HEK293 (cell line): ENCODE measurements at regions not wholly inside any gene's neighbourhood (a gene's known extent, or its start where the extent isn't known, plus 50 kb on each side); places are given as distances from the start of the nearest gene placed in this dataset.

Source experiments
- CTCF ChIA-PET: fragments of 350-600 bp; formaldehyde crosslinking; extraction: SDS; loops from one replicate; lab custom pipeline; 2021; ENCODE audit warnings: antibody characterized with exemption; lab: Yijun Ruan, JAX
- POLR2A ChIA-PET: fragments of 300-600 bp; formaldehyde crosslinking; extraction: SDS; loops from one replicate; lab custom pipeline; 2020; ENCODE audit warnings: antibody characterized with exemption, inconsistent platforms; lab: Yijun Ruan, JAX
- H3K27ac ChIP-seq: fragments of 200-500 bp; sonication (Bioruptor generic); 2 replicates; pipeline ENCODE4 v1.5.1; 2014; ENCODE audit warnings: low read depth, low read length, control low read depth, inconsistent platforms; ENCODE audit errors: extremely low read depth
- H3K36me3 ChIP-seq, 2 experiments: fragments of 200-500 bp in 1 of 2; sonication (Bioruptor generic) in 1 of 2; 1 replicate in 1 of 2; 2 replicates in 1 of 2; pipeline ENCODE4 v1.5.1; 2014 to 2017; ENCODE audit warnings: inconsistent platforms in 2 of 2, low read length in 2 of 2; ENCODE audit not compliant: control insufficient read depth in 2 of 2, insufficient read depth in 1 of 2
- H3K4me1 ChIP-seq: fragments of 200-500 bp; sonication (Bioruptor generic); 2 replicates; pipeline ENCODE4 v1.5.1; 2014; ENCODE audit warnings: mild to moderate bottlenecking, low read length, inconsistent platforms; ENCODE audit not compliant: control insufficient read depth, insufficient read depth
- H3K4me3 ChIP-seq: 2 replicates; pipeline ENCODE4 v1.5.1; 2011; ENCODE audit warnings: low read depth, mild to moderate bottlenecking, control low read depth, low read length, moderate library complexity
- H3K9me3 ChIP-seq: fragments of 200-500 bp; sonication (Bioruptor generic); 2 replicates; pipeline ENCODE4 v1.5.1; 2014; ENCODE audit warnings: low read depth, low read length, inconsistent platforms; ENCODE audit not compliant: control insufficient read depth, insufficient read depth
- ATF2 ChIP-seq: fragments of 450-650 bp; formaldehyde crosslinking; IDR thresholded peaks from 2 replicates; pipeline ENCODE4 v1.5.1; 2016; ENCODE audit warnings: missing biosample characterization, missing genetic modification characterization, low read depth
- EGR2 ChIP-seq: fragments of 450-650 bp; formaldehyde crosslinking; IDR thresholded peaks from 2 replicates; pipeline ENCODE4 v1.5.1; 2016; ENCODE audit warnings: low read depth, missing biosample characterization, missing genetic modification characterization
- MZF1 ChIP-seq: fragments of 450-650 bp; formaldehyde crosslinking; IDR thresholded peaks from 2 replicates; pipeline ENCODE4 v1.5.1; 2017; ENCODE audit warnings: missing biosample characterization, missing genetic modification characterization, borderline replicate concordance
- OVOL3 ChIP-seq: fragments of 450-650 bp; formaldehyde crosslinking; IDR thresholded peaks from 2 replicates; pipeline ENCODE4 v1.5.1; 2016; ENCODE audit warnings: missing biosample characterization, missing genetic modification characterization
- SP7 ChIP-seq: fragments of 450-650 bp; formaldehyde crosslinking; IDR thresholded peaks from 2 replicates; pipeline ENCODE4 v1.5.1; 2016; ENCODE audit warnings: missing biosample characterization, missing genetic modification characterization
- ZBTB1 ChIP-seq: fragments of 450-650 bp; formaldehyde crosslinking; IDR thresholded peaks from 2 replicates; pipeline ENCODE4 v1.5.1; 2016; ENCODE audit warnings: missing biosample characterization, missing genetic modification characterization
- ZBTB11 ChIP-seq: fragments of 450-650 bp; formaldehyde crosslinking; conservative IDR thresholded peaks from 2 replicates; pipeline ENCODE4 v1.5.1; 2016; ENCODE audit warnings: low read depth, missing biosample characterization, missing genetic modification characterization
- ZBTB49 ChIP-seq: fragments of 450-650 bp; formaldehyde crosslinking; IDR thresholded peaks from 2 replicates; pipeline ENCODE4 v1.5.1; 2016; ENCODE audit warnings: missing biosample characterization, missing genetic modification characterization, low read depth
- ZFP69B ChIP-seq: fragments of 450-650 bp; formaldehyde crosslinking; IDR thresholded peaks from 2 replicates; pipeline ENCODE4 v1.5.1; 2016; ENCODE audit warnings: missing biosample characterization, missing genetic modification characterization
- ZNF211 ChIP-seq: fragments of 450-650 bp; formaldehyde crosslinking; IDR thresholded peaks from 2 replicates; pipeline ENCODE4 v1.5.1; 2016; ENCODE audit warnings: low read depth, missing biosample characterization, missing genetic modification characterization
- ZNF292 ChIP-seq: fragments of 450-650 bp; formaldehyde crosslinking; IDR thresholded peaks from 2 replicates; pipeline ENCODE4 v1.5.1; 2016; ENCODE audit warnings: low read depth, missing biosample characterization, missing genetic modification characterization, borderline replicate concordance
- ZNF362 ChIP-seq: fragments of 450-650 bp; formaldehyde crosslinking; IDR thresholded peaks from 2 replicates; pipeline ENCODE4 v1.5.1; 2016; ENCODE audit warnings: missing biosample characterization, missing genetic modification characterization
- ZNF394 ChIP-seq: fragments of 450-650 bp; formaldehyde crosslinking; IDR thresholded peaks from 2 replicates; pipeline ENCODE4 v1.5.1; 2016; ENCODE audit warnings: missing biosample characterization, missing genetic modification characterization, mild to moderate bottlenecking, moderate library complexity, borderline replicate concordance
- ZNF473 ChIP-seq: fragments of 450-650 bp; formaldehyde crosslinking; IDR thresholded peaks from 2 replicates; pipeline ENCODE4 v1.5.1; 2017; ENCODE audit warnings: missing biosample characterization, missing genetic modification characterization
- ZNF48 ChIP-seq: fragments of 450-650 bp; formaldehyde crosslinking; IDR thresholded peaks from 2 replicates; pipeline ENCODE4 v1.5.1; 2016; ENCODE audit warnings: missing biosample characterization, missing genetic modification characterization
- ZNF670 ChIP-seq: fragments of 450-650 bp; formaldehyde crosslinking; IDR thresholded peaks from 2 replicates; pipeline ENCODE4 v1.5.1; 2016; ENCODE audit warnings: missing biosample characterization, missing genetic modification characterization, low read depth
- ZNF692 ChIP-seq: fragments of 450-650 bp; formaldehyde crosslinking; IDR thresholded peaks from 2 replicates; pipeline ENCODE4 v1.5.1; 2016; ENCODE audit warnings: missing biosample characterization, missing genetic modification characterization
- ZNF777 ChIP-seq: fragments of 450-650 bp; formaldehyde crosslinking; IDR thresholded peaks from 2 replicates; pipeline ENCODE4 v1.5.1; 2017; ENCODE audit warnings: missing biosample characterization, missing genetic modification characterization, borderline replicate concordance

- no peaks in the 10 kb centered on the region for H3K9me3 ChIP-seq
- no peak overlapping the region for H3K27ac ChIP-seq
- no peaks in the 10 kb centered on the region for H3K4me1 ChIP-seq
- ChIA-PET CTCF (interaction anchor here (1.1 kb wide), 1 partner anchor 75 kb away, joined by 3 read pairs; no protein-coding TSS in a partner anchor), POLR2A (no interaction called here)
- TF ChIP-seq OVOL3 (no peak), ZFP69B (tag by site-specific recombination) (no peak), ZBTB49 (tag by site-specific recombination) (no peak), ZBTB1 (tag by site-specific recombination) (no peak), ZNF48 (tag by site-specific recombination) (no peak), ZBTB11 (no peak), ZNF777 (no peak), ZNF394 (no peak), MZF1 (no peak), ZNF211 (no peak), ATF2 (tag by site-specific recombination) (no peak), ZNF473 (no peak), SP7 (no peak), EGR2 (tag by site-specific recombination) (no peak), ZNF292 (tag by site-specific recombination) (no peak), ZNF692 (tag by site-specific recombination) (no peak), ZNF670 (no peak), ZNF362 (tag by site-specific recombination) (no peak)
- no peaks in the 10 kb centered on the region for H3K36me3 ChIP-seq
- H3K4me3 ChIP-seq, result no peak overlapping the region
These were observed 55.8 kb upstream of the CTNNB1 start for GRCh38 chr3:41143421-41144031.
